GM12865 (cell line): ENCODE measurements at regions not wholly inside any gene's neighbourhood (a gene's known extent, or its start where the extent isn't known, plus 50 kb on each side); places are given as distances from the start of the nearest gene placed in this dataset.

Source experiments
- DNase-seq: peaks from one replicate; pipeline ENCODE4 v3.0.0; 2010; ENCODE audit warnings: low read depth
- H3K4me3 ChIP-seq: 2 replicates; pipeline ENCODE4 v1.5.1; 2011; ENCODE audit warnings: mild to moderate bottlenecking, low read depth, low read length, control low read depth
- CTCF ChIP-seq: IDR thresholded peaks from 2 replicates; pipeline ENCODE4 v1.5.1; 2011; ENCODE audit warnings: low read length, control low read depth, low read depth, inconsistent platforms; ENCODE audit not compliant: insufficient read depth; ENCODE audit errors: missing control alignments

- DNase-seq = no peak
- TF ChIP-seq CTCF = no peak
- no peak overlapping the region for H3K4me3 ChIP-seq
Measured at GRCh38 chr2:176774766-176775451, 437.7 kb upstream of the HNRNPA3 start.

GRCh38 chr2:176777262-176777661 lies 435.3 kb upstream of the HNRNPA3 start:
- H3K4me3 ChIP-seq = no peak overlapping the region
- DNase-seq = no peak
- TF ChIP-seq CTCF = no peak

- H3K4me3 ChIP-seq = no peak overlapping the region
- no peak for DNase-seq
- no peak for TF ChIP-seq CTCF
Measured at GRCh38 chr2:176779917-176780316, 432.7 kb upstream of the HNRNPA3 start.

- no peak overlapping the region for H3K4me3 ChIP-seq
- no peak for TF ChIP-seq CTCF
- no peak for DNase-seq
Measured at GRCh38 chr2:176780348-176780747, 432.2 kb upstream of the HNRNPA3 start.

- no peak overlapping the region for H3K4me3 ChIP-seq
- peak; percentile 4 for DNase-seq
- no peak for TF ChIP-seq CTCF
Measured at GRCh38 chr2:176781570-176782217, 430.9 kb upstream of the HNRNPA3 start.

- no peak overlapping the region for H3K4me3 ChIP-seq
- no peak for DNase-seq
- no peak for TF ChIP-seq CTCF
Measured at GRCh38 chr2:176784633-176785200, 427.9 kb upstream of the HNRNPA3 start.

- DNase-seq = no peak
- H3K4me3 ChIP-seq = no peak overlapping the region
- TF ChIP-seq CTCF = no peak
Measured at GRCh38 chr2:176789751-176790150, 422.8 kb upstream of the HNRNPA3 start.
